ENCODE measurements at regions not wholly inside any gene's neighbourhood (a gene's known extent, or its start where the extent isn't known, plus 50 kb on each side); places are given as distances from the start of the nearest gene placed in this dataset.
"Not testable (repeated sequence)": the region's sequence is repeated elsewhere in the genome, so short reads cannot be mapped to it uniquely, and the experiment has no call there.

DNA sequence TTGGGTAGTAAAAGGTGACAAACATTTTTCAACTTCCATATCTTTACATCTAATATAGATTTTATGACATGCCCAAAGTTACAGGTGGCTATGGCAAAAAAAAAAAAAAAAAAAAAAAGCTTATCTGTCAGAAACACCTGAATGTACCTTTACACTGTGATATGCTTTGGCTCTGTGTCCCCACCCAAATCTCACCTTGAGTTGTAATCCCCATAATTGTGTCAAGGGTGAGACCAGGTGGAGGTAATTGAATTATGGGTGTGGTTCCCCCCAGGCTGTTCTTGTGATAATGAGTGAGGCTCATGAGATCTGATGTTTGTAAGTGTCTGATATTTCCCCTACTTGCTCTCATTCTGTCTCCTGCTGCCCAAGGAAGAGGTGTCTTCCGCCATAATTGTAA, 139.6 kb upstream of the LRRC61 start:
- H3K9me3 Mint-ChIP-seq (ENCODE audit: unreplicated experiment); BruUV-seq (replicated peaks); H3K4me1 ChIP-seq; H3K4me3 ChIP-seq (ENCODE audit: low read depth, low read length); intact Hi-C loops (cut with micrococcal nuclease; ENCODE audit: unreplicated experiment); H3K4me3 Mint-ChIP-seq (ENCODE audit: unreplicated experiment); CTCF ChIA-PET; H3K36me3 ChIP-seq (ENCODE audit: control insufficient read depth, insufficient read depth, low read length); H3K27me3 Mint-ChIP-seq (ENCODE audit: insufficient read depth, unreplicated experiment); H3K27me3 ChIP-seq (replicated peaks; ENCODE audit: control insufficient read depth, insufficient read depth, low read length); DNase-seq; H3K36me3 Mint-ChIP-seq (ENCODE audit: insufficient read depth, unreplicated experiment); POLR2A ChIA-PET; H3K4me1 Mint-ChIP-seq (ENCODE audit: low read depth, unreplicated experiment); H3K27ac Mint-ChIP-seq (ENCODE audit: unreplicated experiment); H3K9me3 ChIP-seq: not testable (repeated sequence)

DNA sequence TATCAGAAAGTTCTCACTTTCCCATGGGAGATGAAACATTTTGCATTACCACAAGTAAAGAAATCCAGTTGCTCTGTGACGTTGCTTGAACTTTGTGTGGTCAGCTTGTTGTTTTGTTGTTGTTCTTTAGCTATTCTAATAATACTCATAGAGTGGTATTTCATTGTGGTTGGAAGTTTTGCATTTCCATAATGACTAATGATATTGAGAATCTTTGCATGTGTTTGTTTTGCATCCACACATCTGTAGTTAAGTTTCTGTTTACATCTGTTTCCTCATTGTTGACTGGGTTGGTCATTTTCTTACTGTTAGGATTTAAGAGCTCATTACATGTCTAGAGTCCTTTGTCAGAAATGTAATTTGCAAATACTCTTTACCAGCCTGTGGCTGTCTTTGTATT, 133.2 kb upstream of the LRRC61 start:
- DNase-seq; BruUV-seq (replicated peaks); POLR2A ChIA-PET: not testable (repeated sequence)

DNA sequence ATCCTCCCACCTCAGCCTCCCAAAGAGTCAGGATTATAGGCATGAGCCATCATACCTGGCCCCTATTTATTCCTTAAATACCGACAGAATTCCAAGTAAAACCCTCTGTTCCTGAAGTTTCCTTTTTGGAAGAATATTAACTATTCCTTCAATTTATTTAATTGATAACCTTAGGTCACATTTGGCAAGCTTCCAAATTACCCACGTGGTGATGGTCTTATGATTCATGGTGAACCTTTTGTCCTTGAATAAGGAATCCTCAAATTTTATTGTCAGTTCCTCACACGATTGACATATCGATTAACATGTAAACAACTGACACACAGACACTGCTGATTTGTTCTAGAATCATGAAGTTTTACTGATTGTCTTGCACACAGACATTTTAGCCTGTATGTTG, 130.6 kb upstream of the LRRC61 start:
- POLR2A ChIA-PET; H3K27ac Mint-ChIP-seq (ENCODE audit: unreplicated experiment); H3K4me3 ChIP-seq (ENCODE audit: low read depth, low read length); H3K9me3 ChIP-seq; H3K4me1 Mint-ChIP-seq (ENCODE audit: low read depth, unreplicated experiment); CTCF ChIA-PET; H3K36me3 Mint-ChIP-seq (ENCODE audit: insufficient read depth, unreplicated experiment); H3K27me3 ChIP-seq (replicated peaks; ENCODE audit: control insufficient read depth, insufficient read depth, low read length); H3K9me3 Mint-ChIP-seq (ENCODE audit: unreplicated experiment); H3K4me1 ChIP-seq; H3K4me3 Mint-ChIP-seq (ENCODE audit: unreplicated experiment); H3K27me3 Mint-ChIP-seq (ENCODE audit: insufficient read depth, unreplicated experiment); H3K36me3 ChIP-seq (ENCODE audit: control insufficient read depth, insufficient read depth, low read length); BruUV-seq (replicated peaks); DNase-seq; intact Hi-C loops (cut with micrococcal nuclease; ENCODE audit: unreplicated experiment): not testable (repeated sequence)

More for the DNA sequence above, 133.2 kb upstream of the LRRC61 start:
- H3K27me3 Mint-ChIP-seq (ENCODE audit: insufficient read depth, unreplicated experiment); H3K27me3 ChIP-seq (replicated peaks; ENCODE audit: control insufficient read depth, insufficient read depth, low read length); H3K36me3 Mint-ChIP-seq (ENCODE audit: insufficient read depth, unreplicated experiment); intact Hi-C loops (cut with micrococcal nuclease; ENCODE audit: unreplicated experiment); H3K4me3 Mint-ChIP-seq (ENCODE audit: unreplicated experiment); H3K9me3 Mint-ChIP-seq (ENCODE audit: unreplicated experiment); H3K36me3 ChIP-seq (ENCODE audit: control insufficient read depth, insufficient read depth, low read length); H3K27ac Mint-ChIP-seq (ENCODE audit: unreplicated experiment); H3K4me1 Mint-ChIP-seq (ENCODE audit: low read depth, unreplicated experiment); H3K9me3 ChIP-seq; CTCF ChIA-PET; H3K4me1 ChIP-seq; H3K4me3 ChIP-seq (ENCODE audit: low read depth, low read length): not testable (repeated sequence)

DNA sequence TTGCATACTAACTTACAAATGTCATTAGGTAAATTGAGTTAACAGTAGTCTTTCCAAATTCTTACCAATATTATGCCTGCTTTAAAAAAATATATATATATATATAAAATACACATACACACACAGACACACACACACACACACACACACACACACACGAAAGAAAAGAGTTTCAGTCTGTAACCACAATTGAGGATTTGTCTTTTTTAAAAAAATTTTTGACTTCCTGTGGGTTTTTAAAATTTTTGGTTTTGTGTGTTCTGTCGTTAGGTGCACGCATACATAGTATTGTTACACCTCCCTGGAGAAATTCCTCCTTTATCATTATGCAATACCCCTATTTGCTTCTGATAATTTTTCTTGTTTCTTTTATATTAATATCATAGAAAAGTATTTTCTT, 129.3 kb upstream of the LRRC61 start:
- H3K9me3 Mint-ChIP-seq (ENCODE audit: unreplicated experiment); H3K9me3 ChIP-seq; H3K36me3 ChIP-seq (ENCODE audit: control insufficient read depth, insufficient read depth, low read length); H3K4me3 Mint-ChIP-seq (ENCODE audit: unreplicated experiment); BruUV-seq (replicated peaks); H3K27me3 ChIP-seq (replicated peaks; ENCODE audit: control insufficient read depth, insufficient read depth, low read length); H3K4me3 ChIP-seq (ENCODE audit: low read depth, low read length); CTCF ChIA-PET; H3K4me1 ChIP-seq; intact Hi-C loops (cut with micrococcal nuclease; ENCODE audit: unreplicated experiment); H3K27ac Mint-ChIP-seq (ENCODE audit: unreplicated experiment); H3K27me3 Mint-ChIP-seq (ENCODE audit: insufficient read depth, unreplicated experiment); H3K4me1 Mint-ChIP-seq (ENCODE audit: low read depth, unreplicated experiment); H3K36me3 Mint-ChIP-seq (ENCODE audit: insufficient read depth, unreplicated experiment); POLR2A ChIA-PET; DNase-seq: not testable (repeated sequence)

All from Caco-2 (cell line).